ENCODE measurements at regions not wholly inside any gene's neighbourhood (a gene's known extent, or its start where the extent isn't known, plus 50 kb on each side); places are given as distances from the start of the nearest gene placed in this dataset.

GRCh38 chr12:18923721-18924120 is 185.8 kb downstream of the CAPZA3 start:
- TF ChIP-seq, protein P1, sequence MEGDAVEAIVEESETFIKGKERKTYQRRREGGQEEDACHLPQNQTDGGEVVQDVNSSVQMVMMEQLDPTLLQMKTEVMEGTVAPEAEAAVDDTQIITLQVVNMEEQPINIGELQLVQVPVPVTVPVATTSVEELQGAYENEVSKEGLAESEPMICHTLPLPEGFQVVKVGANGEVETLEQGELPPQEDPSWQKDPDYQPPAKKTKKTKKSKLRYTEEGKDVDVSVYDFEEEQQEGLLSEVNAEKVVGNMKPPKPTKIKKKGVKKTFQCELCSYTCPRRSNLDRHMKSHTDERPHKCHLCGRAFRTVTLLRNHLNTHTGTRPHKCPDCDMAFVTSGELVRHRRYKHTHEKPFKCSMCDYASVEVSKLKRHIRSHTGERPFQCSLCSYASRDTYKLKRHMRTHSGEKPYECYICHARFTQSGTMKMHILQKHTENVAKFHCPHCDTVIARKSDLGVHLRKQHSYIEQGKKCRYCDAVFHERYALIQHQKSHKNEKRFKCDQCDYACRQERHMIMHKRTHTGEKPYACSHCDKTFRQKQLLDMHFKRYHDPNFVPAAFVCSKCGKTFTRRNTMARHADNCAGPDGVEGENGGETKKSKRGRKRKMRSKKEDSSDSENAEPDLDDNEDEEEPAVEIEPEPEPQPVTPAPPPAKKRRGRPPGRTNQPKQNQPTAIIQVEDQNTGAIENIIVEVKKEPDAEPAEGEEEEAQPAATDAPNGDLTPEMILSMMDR (IDR thresholded peaks at IDR 0.05): no peak
- TF ChIP-seq ZFX (IDR thresholded peaks at IDR 0.05; ENCODE audit: borderline replicate concordance): no peak
